NCI-H2081 treated with DMSO at 0.1 percent for 48 hours (cell line): ENCODE measurements at regions not wholly inside any gene's neighbourhood (a gene's known extent, or its start where the extent isn't known, plus 50 kb on each side); places are given as distances from the start of the nearest gene placed in this dataset.

ENCODE experiments used
- DNase-seq: peaks from one replicate; lab custom pipeline; 2025; lab: John Stamatoyannopoulos, UW

GRCh38 chr5:3654515-3654914 is 58.9 kb downstream of the IRX1 start:
- no peak for DNase-seq

- DNase-seq = no peak
Measured at GRCh38 chr5:3656803-3657202, 61.2 kb downstream of the IRX1 start.

DNA sequence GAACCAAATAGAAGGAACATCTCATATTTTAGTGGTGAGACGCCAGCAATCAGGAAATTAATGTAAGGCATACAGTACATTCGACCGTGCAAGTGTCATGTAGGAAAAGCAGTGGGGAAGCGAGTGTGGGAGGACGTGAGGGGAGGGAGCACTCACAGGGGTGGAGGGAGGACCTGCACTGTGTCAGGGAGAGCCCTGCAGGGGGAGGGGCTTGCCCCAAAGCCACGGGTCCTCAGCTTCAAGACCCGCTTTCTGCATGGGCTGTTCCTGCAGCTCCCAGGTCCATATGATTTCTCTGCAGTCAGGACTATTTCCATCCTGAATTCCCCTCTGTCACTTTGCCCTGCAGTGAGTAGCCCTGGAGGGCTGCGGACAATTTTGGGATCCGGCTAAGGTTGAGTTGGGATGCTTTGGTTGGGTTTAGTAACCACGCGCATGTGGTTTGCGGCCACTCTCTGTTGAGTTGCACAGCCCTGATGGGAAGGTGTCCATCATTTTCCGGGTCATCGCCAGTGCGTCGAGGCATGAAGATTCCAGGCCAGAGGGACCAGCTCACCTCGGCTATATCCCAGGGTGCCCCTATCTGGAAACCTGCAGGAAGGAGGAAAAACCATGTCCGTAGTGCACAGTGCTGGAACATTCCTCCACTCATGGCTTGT is 61.9 kb downstream of the IRX1 start:
- DNase-seq = no peak

DNA sequence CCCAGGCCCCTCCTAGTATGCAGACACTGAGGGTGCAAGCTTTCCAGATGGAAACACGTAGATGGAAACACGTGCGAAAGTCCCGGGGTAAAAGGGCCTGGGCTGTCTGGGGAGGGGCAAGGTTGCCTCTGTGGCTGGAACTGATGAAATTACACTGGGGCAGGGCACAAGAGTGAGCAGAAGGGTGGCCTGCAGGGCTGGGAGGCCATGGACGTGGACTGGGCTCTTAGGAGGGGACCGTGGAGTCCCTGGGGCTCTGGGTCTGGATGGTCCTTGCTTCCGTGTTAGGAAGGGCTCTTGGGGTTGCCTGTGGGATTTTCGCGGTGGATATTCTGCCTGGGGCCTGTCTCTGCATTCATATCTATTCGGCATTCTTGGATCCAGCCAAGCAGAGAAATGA is 63.3 kb downstream of the IRX1 start:
- no peak for DNase-seq

DNA sequence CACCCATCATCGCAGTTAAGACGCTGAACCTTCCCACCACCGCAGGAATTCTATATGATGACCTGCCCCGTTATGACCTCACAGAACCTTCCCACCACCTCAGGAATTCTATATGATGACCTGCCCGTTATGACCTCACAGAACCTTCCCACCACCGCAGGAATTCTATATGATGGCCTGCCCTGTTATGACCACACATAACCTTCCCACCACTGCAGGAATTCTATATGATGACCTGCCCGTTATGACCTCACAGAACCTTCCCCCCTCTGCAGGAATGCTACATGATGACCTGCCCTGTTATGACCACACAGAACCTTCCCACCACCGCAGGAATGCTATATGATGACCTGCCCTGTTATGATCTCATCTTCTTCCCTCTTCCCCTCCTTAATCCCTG is 64.3 kb downstream of the IRX1 start:
- no peak for DNase-seq

DNA sequence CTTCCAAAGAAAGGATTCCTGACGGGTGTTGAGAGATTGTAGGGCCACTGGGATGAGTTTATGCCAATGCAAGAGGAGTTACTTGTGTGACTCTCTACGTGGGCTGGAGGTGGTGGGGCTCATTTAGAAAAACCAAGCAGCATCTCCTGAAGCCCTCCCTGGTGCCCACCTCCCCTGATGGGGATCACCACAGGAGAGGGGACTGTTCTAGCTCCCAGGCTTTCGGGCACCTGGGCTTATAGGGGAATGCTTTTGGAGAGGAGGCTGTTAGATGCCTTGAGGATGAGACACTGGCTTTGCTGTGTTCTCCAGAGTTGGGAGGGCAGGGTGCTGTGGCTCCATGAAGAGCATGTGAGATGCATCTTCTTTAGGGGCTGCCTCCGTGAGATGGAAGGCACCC is 65.0 kb downstream of the IRX1 start:
- DNase-seq = no peak

- DNase-seq = no peak
Measured at GRCh38 chr5:3661755-3662296, 66.2 kb downstream of the IRX1 start.

DNA sequence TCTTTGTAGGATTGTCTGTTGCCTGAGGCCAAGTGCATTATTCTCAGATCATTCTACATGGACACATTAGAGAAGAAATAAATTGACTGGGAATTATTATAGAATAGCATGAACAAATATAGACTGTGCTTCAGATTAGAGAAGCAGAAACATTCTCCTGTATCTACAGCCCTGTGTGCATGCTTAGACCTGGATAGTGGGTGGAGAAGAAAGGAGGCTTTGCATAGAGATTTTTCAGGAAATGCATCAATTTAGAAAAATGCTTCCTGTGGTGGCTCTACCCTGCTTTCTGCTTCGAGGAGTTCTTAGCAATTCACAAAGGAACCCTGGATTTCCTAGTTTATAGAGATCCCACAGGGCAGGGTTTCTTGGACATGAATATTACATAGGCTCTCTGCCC is 66.7 kb downstream of the IRX1 start:
- no peak for DNase-seq

DNA sequence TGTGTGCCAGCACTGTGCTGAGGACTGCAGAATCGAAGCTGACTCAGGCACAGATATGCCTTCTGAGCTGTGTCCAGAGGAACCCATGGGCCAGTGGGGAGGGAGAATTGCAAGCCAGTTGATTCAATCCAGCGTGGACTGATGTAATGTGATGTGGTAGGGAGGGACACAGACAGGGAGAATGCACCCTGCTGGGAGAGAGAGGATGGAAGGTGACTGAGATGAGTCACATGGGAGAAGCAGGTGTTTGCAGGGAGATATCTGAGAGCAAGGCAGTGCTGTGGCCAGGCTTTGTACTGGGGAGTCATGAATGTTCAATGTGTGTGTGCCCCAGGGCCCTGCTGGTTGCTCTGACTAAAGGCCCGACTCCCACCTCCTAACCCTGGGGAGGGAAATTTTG is 75.7 kb downstream of the IRX1 start:
- no peak for DNase-seq

- no peak for DNase-seq
Measured at GRCh38 chr5:3678801-3679200, 83.2 kb downstream of the IRX1 start.

- DNase-seq = no peak
Measured at GRCh38 chr5:3680821-3681220, 85.2 kb downstream of the IRX1 start.

DNA sequence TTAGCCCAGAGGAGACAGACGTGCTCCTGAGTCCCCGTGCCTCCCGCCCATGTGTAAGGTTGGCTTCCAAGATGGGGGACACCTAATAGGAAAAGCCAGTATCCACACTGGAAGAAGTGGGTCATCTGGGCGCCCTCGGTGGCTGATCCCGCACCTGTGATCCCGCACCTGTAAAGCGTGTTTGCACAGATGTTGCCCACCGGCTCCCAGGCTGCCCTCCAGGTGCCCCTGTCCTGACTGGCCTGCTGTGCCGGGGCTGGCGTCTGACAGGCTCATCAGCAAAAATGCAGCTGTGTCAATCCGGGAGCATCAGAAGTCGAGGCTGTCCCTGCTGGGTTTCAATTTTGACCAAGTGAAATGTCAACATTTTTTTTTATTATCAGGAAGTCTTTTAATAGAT is 88.5 kb downstream of the IRX1 start:
- DNase-seq = no peak

GRCh38 chr5:3684771-3685354 is 89.2 kb downstream of the IRX1 start:
- no peak for DNase-seq

- no peak for DNase-seq
Measured at GRCh38 chr5:3694819-3695218, 99.2 kb downstream of the IRX1 start.

GRCh38 chr5:3695818-3696217 is 100.2 kb downstream of the IRX1 start:
- DNase-seq = no peak

DNA sequence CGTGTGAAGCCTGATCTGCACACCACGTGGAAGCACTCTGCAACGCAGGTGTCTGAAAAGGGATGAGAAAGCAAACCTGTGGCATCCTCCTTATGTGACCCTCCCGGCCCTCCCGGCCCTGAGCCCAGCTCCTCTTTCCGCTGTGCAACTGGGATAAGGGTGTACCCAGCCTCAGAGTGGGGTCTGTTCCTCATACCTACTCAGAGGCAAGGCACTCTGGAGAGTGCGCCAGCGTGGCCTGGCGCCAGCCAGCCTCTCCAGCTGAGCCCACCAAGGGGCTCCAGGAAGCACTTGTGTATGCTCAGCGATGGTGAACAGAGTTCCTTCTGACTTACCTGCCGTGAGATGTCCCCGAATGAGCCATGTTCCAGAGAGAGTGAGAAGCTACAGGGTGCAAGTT is 102.8 kb downstream of the IRX1 start:
- DNase-seq = no peak

DNA sequence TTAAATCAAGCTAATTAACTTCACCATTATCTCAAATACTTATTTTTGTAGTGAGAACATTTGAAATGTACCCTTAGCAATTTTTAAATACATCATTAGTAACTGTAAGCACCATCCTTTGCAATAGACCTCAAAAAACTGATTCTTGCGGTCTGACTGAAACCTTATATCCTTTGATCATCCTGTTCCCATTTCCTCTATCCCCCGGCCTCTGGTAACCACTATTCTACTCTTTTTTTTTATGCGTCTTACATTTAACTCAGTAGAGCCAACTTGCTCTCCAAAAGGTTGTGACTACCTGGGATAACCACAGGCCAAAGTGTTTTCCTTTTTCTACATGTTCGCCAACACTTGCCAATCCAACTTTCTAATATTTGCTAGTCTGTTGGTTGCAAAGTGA is 106.1 kb downstream of the IRX1 start:
- DNase-seq = no peak

- no peak for DNase-seq
Measured at GRCh38 chr5:3704661-3705060, 109.0 kb downstream of the IRX1 start.

GRCh38 chr5:3709068-3709716 is 113.6 kb downstream of the IRX1 start:
- DNase-seq = no peak

- DNase-seq = no peak
Measured at GRCh38 chr5:3709717-3710348, 114.2 kb downstream of the IRX1 start.

GRCh38 chr5:3715062-3715461 is 119.4 kb downstream of the IRX1 start:
- no peak for DNase-seq

DNA sequence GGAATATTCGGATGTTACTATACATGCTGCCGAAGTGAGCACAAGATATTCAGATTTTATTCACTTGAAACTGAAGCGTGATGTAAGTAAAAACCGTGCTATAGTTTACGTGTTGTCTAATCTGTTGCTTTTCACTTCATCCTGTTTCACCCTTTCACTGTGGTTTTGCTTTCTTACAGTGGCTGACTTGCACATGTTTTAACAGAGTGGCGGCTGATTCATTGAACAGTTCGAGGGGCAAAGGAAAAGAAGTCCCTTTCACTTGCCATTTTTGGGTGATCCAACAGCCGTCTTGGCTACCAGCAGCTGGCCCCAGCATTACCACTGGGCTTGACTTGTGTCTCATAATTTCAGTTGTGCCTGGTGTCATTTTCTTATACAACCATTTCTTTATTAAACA is 134.0 kb downstream of the IRX1 start:
- no peak for DNase-seq

- no peak for DNase-seq
Measured at GRCh38 chr5:3734632-3735031, 139.0 kb downstream of the IRX1 start.
